Mucosa of descending colon (tissue), 3 donors: ENCODE measurements at regions not wholly inside any gene's neighbourhood (a gene's known extent, or its start where the extent isn't known, plus 50 kb on each side); places are given as distances from the start of the nearest gene placed in this dataset.

Source experiments
- ATAC-seq: fragments of 200-7000 bp; cut with Tn5 transposase; one replicate; pipeline ENCODE4 v1.9.1; 2020; ENCODE audit warnings: mild to moderate bottlenecking, moderate library complexity
- DNase-seq, 3 donors: peaks; one replicate each; pipeline ENCODE4 v3.0.0-alpha.2; 2020
- H3K36me3 ChIP-seq: fragments of 200-600 bp; one replicate; pipeline ENCODE4 v1.8.0; 2021; ENCODE audit warnings: low read depth, mild to moderate bottlenecking
- H3K4me1 ChIP-seq: fragments of 200-600 bp; one replicate; pipeline ENCODE4 v1.8.0; 2021; ENCODE audit warnings: low read depth, mild to moderate bottlenecking
- H3K4me3 ChIP-seq: fragments of 200-600 bp; one replicate; pipeline ENCODE4 v1.8.0; 2021; ENCODE audit warnings: mild to moderate bottlenecking
- H3K9me3 ChIP-seq: fragments of 200-600 bp; one replicate; pipeline ENCODE4 v1.8.0; 2021; ENCODE audit warnings: mild to moderate bottlenecking
- intact Hi-C, 2 donors: fragments of 100-400 bp; cut with DNase I in 1 of 2; cut with micrococcal nuclease in 1 of 2; formaldehyde crosslinking; loops; one replicate each; pipeline versions ENCODE4 v1.11.0 to v1.11.1; 2022; cut with DNase I, micrococcal nuclease
- TF ChIP-seq, protein P1 (sequence below): fragments of 200-600 bp; IDR thresholded peaks from one replicate; pipeline ENCODE4 v1.8.0; 2022; ENCODE audit warnings: antibody characterized with exemption, mild to moderate bottlenecking
- donor health status: DM: no; HTN: no; CAD: no; lungs with moderate emphysema.
- donor health status: DM: no; HTN: no; CAD: no.
- donor health status: DM: no; HTN: yes; CAD: no.

DNA sequence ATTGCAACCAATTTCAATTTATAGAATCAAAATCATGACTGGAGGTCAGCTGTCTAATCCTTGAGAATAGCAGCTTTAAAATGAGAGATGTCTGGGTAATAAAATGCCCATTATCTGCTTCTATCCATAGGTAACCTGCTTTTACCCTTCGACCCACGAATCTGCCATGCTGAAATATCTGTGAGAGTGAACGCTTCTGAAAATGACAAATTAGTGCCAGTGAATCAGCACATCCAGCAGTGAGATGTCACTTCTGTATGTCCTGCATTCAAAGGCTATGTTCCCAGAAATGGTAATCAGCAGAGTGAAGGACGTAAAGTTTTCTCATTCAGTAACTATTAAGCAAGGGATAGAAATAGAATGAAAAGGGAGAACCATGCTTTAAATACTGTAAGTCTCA, 532.4 kb upstream of the ITGA1 start:
- TF ChIP-seq, protein P1, sequence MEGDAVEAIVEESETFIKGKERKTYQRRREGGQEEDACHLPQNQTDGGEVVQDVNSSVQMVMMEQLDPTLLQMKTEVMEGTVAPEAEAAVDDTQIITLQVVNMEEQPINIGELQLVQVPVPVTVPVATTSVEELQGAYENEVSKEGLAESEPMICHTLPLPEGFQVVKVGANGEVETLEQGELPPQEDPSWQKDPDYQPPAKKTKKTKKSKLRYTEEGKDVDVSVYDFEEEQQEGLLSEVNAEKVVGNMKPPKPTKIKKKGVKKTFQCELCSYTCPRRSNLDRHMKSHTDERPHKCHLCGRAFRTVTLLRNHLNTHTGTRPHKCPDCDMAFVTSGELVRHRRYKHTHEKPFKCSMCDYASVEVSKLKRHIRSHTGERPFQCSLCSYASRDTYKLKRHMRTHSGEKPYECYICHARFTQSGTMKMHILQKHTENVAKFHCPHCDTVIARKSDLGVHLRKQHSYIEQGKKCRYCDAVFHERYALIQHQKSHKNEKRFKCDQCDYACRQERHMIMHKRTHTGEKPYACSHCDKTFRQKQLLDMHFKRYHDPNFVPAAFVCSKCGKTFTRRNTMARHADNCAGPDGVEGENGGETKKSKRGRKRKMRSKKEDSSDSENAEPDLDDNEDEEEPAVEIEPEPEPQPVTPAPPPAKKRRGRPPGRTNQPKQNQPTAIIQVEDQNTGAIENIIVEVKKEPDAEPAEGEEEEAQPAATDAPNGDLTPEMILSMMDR, result no peak
- no peak for DNase-seq

DNA sequence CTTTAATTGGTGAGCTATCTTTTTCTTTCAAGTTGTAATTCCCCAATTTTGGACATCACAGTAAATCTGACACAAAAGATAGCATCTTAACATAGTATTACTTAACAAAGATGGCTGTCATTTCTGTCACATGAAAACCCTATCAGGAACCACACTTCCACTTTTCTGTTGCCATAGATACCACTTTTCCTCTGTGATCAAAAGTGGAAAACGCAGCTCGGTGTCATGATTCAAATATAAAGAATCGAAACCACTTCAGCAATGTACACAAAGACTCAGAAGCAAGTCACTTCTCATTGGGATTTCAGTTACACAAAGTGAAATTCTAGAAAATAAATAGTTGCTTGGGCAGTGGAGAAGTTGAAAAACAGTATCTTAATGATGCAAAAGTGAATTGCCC, 524.9 kb upstream of the ITGA1 start:
- H3K4me3 ChIP-seq, result no peak overlapping the region
- H3K4me1 ChIP-seq, result no peaks in the 10 kb centered on the region
- no peak for DNase-seq
- no peaks in the 10 kb centered on the region for H3K9me3 ChIP-seq
- no peak for ATAC-seq
- TF ChIP-seq, protein P1, result no peak
- intact Hi-C loops, result no loop called here
- no peaks in the 10 kb centered on the region for H3K36me3 ChIP-seq

More for the DNA sequence above, 532.4 kb upstream of the ITGA1 start:
- no peaks in the 10 kb centered on the region for H3K9me3 ChIP-seq
- ATAC-seq, result no peak
- no peak overlapping the region for H3K4me3 ChIP-seq
- intact Hi-C loops, result no loop called here
- H3K36me3 ChIP-seq, result no peaks in the 10 kb centered on the region
- no peaks in the 10 kb centered on the region for H3K4me1 ChIP-seq

DNA sequence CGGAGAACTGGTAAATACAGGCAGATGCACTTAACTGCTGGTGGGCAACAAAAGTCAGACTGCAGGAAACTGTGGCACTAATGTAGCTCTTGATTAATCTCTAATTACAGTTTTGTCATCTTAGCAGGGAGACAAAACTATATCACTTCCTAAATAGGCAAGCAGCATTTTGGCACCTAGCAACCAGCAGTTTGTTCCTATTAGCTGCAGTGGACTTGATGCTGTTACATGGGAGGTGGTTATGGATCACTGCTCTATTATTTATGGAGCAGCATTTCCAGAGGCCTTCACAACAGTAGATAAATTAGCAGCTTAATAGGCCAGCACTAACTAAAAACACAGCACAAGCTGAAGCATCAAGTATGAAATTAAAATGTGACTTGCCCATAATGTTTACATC, 518.3 kb upstream of the ITGA1 start:
- TF ChIP-seq, protein P1, result no peak
- no peak for ATAC-seq
- no peak overlapping the region for H3K4me3 ChIP-seq
- H3K4me1 ChIP-seq, result no peaks in the 10 kb centered on the region
- no peaks in the 10 kb centered on the region for H3K9me3 ChIP-seq
- no peak for DNase-seq
- H3K36me3 ChIP-seq, result no peaks in the 10 kb centered on the region
- intact Hi-C loops, result no loop called here

DNA sequence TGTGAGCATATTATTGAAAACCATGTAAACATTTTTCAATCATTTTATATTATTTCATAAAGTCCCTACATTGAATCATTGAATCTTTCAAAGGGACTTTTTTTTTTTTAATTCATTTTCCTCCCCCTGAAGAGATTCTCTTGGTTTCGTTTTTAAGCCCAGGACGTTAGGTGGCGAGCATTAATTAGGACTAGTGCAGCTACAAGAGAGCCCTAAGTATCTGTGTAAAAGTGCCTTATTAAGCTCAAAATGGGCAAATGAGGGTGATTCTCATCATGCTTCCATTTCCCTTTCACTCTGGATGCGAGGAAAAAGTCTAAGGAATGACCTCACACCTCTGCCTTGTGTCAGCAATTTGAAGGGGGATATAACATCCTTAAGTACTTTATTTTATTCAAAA, 517.9 kb upstream of the ITGA1 start:
- TF ChIP-seq, protein P1, result no peak
- no peak for ATAC-seq
- H3K36me3 ChIP-seq, result no peaks in the 10 kb centered on the region
- no peak for DNase-seq
- no peaks in the 10 kb centered on the region for H3K9me3 ChIP-seq
- no peak overlapping the region for H3K4me3 ChIP-seq
- no peaks in the 10 kb centered on the region for H3K4me1 ChIP-seq
- intact Hi-C loops, result no loop called here

DNA sequence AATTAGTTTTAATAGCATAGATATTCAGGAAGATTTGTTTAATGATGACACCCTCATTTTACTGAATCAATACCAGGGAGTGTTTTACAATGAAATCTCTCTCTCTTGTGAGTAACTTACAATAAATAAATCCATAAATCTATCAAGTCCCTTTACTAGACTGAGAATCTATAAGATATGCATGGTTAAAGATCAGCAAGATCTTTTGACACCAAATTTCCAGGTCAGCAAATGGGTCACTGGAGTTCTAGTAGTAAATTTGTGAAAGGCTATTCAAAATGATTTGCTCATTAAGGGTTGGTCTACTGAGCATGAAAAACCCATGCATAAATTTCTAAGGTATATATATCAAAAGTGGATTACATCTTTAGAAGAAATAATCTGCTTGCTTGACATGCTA, 512.1 kb upstream of the ITGA1 start:
- no peak overlapping the region for H3K4me3 ChIP-seq
- H3K9me3 ChIP-seq, result no peaks in the 10 kb centered on the region
- ATAC-seq (no peak), DNase-seq (no peak)
- no peaks in the 10 kb centered on the region for H3K4me1 ChIP-seq
- no peaks in the 10 kb centered on the region for H3K36me3 ChIP-seq
- TF ChIP-seq, protein P1, result no peak
- intact Hi-C loops, result no loop called here

DNA sequence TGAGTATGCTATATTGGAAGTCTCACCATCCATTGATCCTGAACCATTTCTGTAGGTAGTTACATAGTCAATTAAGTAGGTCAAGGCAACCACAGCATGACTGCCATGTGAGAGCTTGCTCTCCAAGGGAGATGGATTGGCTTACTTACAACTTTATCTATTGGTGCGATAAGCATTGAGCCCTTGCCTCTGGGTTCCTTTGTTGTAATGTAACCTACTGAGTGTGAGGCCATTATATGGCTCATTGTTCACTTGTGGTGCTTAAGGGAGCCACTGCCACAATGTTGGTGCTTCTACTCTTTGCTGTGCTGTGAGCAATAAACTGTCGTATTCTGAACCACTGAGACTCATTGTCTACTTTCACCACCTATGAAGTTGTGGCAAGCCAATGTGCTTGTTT, 510.6 kb upstream of the ITGA1 start:
- no peak for ATAC-seq

More for the DNA sequence above, 510.6 kb upstream of the ITGA1 start:
- no peak for DNase-seq
- Histone ChIP-seq H3K4me3 (no peak overlapping the region), H3K4me1 (no peaks in the 10 kb centered on the region), H3K9me3 (no peaks in the 10 kb centered on the region), H3K36me3 (no peaks in the 10 kb centered on the region)
- intact Hi-C loops, result no loop called here
- TF ChIP-seq, protein P1, result no peak
